Ishikawa (cell line): ENCODE measurements at regions not wholly inside any gene's neighbourhood (a gene's known extent, or its start where the extent isn't known, plus 50 kb on each side); places are given as distances from the start of the nearest gene placed in this dataset.

Experiments
- CEBPB ChIP-seq: IDR thresholded peaks from 2 replicates; pipeline ENCODE4 v1.6.1; 2012
- CREB1 ChIP-seq: IDR thresholded peaks from 2 replicates; pipeline ENCODE4 v1.6.1; 2012; ENCODE audit warnings: low read depth
- EGR1 ChIP-seq: IDR thresholded peaks from 2 replicates; pipeline ENCODE4 v1.6.1; 2012
- EP300 ChIP-seq: IDR thresholded peaks from 2 replicates; pipeline ENCODE4 v1.6.1; 2012; ENCODE audit warnings: borderline replicate concordance
- FOXM1 ChIP-seq: IDR thresholded peaks from 2 replicates; pipeline ENCODE4 v1.6.1; 2012; ENCODE audit warnings: low read depth, borderline replicate concordance
- NFIC ChIP-seq: IDR thresholded peaks from 2 replicates; pipeline ENCODE4 v1.6.1; 2012
- RAD21 ChIP-seq: IDR thresholded peaks from 2 replicates; pipeline ENCODE4 v1.6.1; 2012; ENCODE audit warnings: low read depth
- TAF1 ChIP-seq: IDR thresholded peaks from 2 replicates; pipeline ENCODE4 v1.6.1; 2012; ENCODE audit warnings: low read depth, mild to moderate bottlenecking
- TCF12 ChIP-seq: IDR thresholded peaks from 2 replicates; pipeline ENCODE4 v1.6.1; 2012; ENCODE audit warnings: low read depth
- TEAD4 ChIP-seq: IDR thresholded peaks from 2 replicates; pipeline ENCODE4 v1.6.1; 2012
- YY1 ChIP-seq: IDR thresholded peaks from 2 replicates; pipeline ENCODE4 v1.6.1; 2012; ENCODE audit warnings: low read depth
- ZBTB7A ChIP-seq: IDR thresholded peaks from 2 replicates; pipeline ENCODE4 v1.6.1; 2012; ENCODE audit warnings: low read depth
- TF ChIP-seq, protein P1 (sequence below): IDR thresholded peaks from 2 replicates; pipeline ENCODE4 v1.6.1; 2012
- TF ChIP-seq, protein P2 (sequence below): IDR thresholded peaks from 2 replicates; pipeline ENCODE4 v1.6.1; 2012; ENCODE audit warnings: low read depth, mild to moderate bottlenecking
- TF ChIP-seq, protein P3 (sequence below): IDR thresholded peaks from 2 replicates; pipeline ENCODE4 v1.6.1; 2012

DNA sequence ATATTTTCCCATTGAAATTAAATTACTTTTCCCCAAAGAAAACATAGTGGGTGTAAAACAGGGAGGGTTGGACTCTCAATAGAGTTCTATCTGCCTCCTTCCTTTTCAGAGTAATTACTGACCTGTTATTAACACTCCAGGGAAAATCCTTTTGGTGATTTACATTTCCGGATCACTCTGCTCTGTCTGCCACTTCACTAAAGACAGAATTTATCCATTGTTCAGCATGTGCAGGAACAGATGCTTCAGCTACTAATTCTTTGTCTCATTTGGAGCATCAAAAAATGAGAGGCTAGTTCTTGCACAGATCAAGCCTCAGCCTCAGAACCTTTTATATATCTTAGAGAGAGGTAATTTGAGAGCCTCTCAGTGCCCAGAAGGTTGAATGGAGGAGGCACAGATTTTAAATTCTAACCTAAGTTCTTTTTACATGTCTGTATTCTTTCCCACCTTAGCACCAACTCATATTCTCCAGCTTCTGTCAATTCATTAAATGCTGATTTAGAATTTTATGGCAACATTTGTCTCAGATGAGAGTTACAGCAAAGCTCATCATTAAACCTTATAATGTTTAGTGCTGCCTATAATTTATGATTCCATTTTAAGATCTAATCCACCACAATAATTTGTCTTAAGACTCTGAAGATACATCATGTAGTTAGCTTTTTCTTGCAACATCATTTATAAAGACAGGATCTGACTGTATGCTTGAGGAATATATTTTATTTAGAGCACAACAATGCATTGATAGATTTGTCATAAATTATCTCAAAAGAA lies 1494.4 kb downstream of the STIM2 start:
- TF ChIP-seq ZBTB7A (no peak), TEAD4 (no peak), EGR1 (no peak), YY1 (no peak), RAD21 (no peak)
- TF ChIP-seq, protein P1, sequence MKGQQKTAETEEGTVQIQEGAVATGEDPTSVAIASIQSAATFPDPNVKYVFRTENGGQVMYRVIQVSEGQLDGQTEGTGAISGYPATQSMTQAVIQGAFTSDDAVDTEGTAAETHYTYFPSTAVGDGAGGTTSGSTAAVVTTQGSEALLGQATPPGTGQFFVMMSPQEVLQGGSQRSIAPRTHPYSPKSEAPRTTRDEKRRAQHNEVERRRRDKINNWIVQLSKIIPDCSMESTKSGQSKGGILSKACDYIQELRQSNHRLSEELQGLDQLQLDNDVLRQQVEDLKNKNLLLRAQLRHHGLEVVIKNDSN = no peak

DNA sequence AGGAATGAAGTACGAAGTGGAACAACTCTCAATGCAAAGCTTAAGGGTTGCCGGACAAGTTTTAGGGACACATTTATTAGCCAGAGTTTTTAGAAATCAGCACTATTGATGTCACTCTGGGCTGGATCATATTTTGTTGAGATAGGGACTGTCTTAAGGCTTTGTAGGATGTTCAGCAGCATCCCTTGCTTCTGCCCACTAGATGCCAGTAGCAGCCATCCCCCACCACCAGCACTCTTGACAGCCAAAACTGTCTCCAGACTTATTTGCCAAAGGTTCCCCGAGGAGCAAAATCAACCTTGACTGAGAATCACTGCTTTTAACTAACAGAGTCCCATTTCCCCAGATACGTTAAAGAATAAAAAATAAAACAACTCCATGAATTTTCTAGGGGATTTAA lies 1497.3 kb downstream of the STIM2 start:
- no peak for TF ChIP-seq EP300
- no peak for TF ChIP-seq NFIC
- TF ChIP-seq CREB1 = no peak
- TF ChIP-seq TCF12 = no peak
- TF ChIP-seq TAF1 = no peak
- TF ChIP-seq EGR1 = no peak
- TF ChIP-seq, protein P2, sequence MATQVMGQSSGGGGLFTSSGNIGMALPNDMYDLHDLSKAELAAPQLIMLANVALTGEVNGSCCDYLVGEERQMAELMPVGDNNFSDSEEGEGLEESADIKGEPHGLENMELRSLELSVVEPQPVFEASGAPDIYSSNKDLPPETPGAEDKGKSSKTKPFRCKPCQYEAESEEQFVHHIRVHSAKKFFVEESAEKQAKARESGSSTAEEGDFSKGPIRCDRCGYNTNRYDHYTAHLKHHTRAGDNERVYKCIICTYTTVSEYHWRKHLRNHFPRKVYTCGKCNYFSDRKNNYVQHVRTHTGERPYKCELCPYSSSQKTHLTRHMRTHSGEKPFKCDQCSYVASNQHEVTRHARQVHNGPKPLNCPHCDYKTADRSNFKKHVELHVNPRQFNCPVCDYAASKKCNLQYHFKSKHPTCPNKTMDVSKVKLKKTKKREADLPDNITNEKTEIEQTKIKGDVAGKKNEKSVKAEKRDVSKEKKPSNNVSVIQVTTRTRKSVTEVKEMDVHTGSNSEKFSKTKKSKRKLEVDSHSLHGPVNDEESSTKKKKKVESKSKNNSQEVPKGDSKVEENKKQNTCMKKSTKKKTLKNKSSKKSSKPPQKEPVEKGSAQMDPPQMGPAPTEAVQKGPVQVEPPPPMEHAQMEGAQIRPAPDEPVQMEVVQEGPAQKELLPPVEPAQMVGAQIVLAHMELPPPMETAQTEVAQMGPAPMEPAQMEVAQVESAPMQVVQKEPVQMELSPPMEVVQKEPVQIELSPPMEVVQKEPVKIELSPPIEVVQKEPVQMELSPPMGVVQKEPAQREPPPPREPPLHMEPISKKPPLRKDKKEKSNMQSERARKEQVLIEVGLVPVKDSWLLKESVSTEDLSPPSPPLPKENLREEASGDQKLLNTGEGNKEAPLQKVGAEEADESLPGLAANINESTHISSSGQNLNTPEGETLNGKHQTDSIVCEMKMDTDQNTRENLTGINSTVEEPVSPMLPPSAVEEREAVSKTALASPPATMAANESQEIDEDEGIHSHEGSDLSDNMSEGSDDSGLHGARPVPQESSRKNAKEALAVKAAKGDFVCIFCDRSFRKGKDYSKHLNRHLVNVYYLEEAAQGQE = no peak
- TF ChIP-seq FOXM1 = no peak
- TF ChIP-seq YY1 = no peak
- TF ChIP-seq, protein P1 = no peak
- TF ChIP-seq CEBPB = no peak
- TF ChIP-seq, protein P3, sequence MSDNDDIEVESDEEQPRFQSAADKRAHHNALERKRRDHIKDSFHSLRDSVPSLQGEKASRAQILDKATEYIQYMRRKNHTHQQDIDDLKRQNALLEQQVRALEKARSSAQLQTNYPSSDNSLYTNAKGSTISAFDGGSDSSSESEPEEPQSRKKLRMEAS = no peak
- no peak for TF ChIP-seq RAD21

DNA sequence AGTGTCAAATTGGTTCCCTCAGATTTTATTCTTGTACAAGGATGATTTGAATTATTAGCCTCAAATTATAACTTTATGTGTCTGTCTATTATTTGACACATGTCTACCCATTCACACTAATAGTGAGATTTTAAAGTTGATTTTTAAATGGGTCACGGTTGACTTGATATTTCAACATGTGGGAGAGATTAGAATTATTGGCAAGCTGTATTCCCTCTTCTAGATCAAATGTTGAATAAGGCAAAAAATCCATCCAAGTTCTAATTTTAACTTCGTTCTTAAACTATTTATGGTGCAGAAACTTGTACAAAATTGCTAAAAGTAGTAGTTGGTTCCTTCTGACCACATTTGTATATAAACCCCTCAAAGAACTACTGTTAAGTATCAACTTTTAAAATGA lies 1498.0 kb downstream of the STIM2 start:
- no peak for TF ChIP-seq YY1
- no peak for TF ChIP-seq CREB1
- TF ChIP-seq TAF1 = no peak
- no peak for TF ChIP-seq NFIC
- TF ChIP-seq TCF12 = no peak
- TF ChIP-seq, protein P2 = no peak
- TF ChIP-seq TEAD4 = no peak
- TF ChIP-seq EGR1 = no peak
- TF ChIP-seq, protein P3 = no peak
- TF ChIP-seq CEBPB = no peak
- TF ChIP-seq FOXM1 = no peak
- TF ChIP-seq EP300 = no peak
- no peak for TF ChIP-seq RAD21
- TF ChIP-seq ZBTB7A = no peak
- TF ChIP-seq, protein P1 = no peak

DNA sequence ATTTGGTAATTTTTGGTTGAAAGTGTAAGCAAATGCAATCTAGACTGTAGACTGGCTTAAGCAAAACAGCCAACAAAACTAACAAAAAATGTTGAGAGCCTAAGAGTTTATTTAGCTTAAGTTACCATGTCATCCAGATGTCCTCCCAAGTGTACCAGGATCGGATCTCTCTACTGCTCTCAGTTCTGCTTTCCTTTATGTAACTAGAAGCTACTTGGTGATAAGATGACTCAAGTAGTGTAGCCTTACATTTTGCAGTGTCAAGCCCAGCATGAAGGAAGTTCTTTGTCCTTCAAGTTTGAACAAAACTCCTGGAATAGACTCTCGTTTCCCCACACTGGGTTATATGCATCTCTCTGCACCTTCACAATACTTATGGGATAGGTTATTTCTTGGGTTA lies 1500.0 kb downstream of the STIM2 start:
- no peak for TF ChIP-seq EP300
- no peak for TF ChIP-seq NFIC
- TF ChIP-seq YY1 = no peak
- TF ChIP-seq TAF1 = no peak
- TF ChIP-seq CREB1 = no peak
- TF ChIP-seq, protein P2 = no peak
